ENCODE measurements at regions not wholly inside any gene's neighbourhood (a gene's known extent, or its start where the extent isn't known, plus 50 kb on each side); places are given as distances from the start of the nearest gene placed in this dataset.

DNA sequence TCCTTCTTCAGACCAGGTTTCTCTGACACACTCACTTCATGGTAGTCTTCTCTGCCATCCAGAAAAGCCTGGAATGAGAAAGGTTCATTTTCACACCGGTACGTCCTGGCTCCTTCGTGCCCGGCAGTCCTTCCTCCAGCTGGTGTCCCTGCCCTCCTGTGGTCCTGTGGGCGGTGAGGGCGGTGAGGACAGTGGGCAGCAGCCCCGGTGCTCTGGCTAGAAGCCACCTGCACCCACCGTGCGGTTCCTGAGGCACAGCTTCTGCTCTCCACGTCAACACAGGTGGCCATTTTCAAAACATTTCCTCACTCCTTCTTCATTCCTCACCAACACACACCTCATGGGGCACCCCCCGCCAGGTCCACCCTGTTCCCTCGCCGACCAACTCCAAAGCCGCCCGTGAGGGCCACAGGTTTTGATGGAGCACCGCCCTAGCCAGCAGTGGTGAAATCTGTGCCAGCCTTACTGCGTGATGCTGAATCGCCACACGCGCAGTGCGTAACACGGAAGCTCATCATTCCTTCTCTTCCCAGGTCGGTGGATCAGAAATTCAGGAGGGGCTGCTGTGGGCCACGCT, 251.4 kb upstream of the RNF32 start:
- TF ChIP-seq, protein P1, sequence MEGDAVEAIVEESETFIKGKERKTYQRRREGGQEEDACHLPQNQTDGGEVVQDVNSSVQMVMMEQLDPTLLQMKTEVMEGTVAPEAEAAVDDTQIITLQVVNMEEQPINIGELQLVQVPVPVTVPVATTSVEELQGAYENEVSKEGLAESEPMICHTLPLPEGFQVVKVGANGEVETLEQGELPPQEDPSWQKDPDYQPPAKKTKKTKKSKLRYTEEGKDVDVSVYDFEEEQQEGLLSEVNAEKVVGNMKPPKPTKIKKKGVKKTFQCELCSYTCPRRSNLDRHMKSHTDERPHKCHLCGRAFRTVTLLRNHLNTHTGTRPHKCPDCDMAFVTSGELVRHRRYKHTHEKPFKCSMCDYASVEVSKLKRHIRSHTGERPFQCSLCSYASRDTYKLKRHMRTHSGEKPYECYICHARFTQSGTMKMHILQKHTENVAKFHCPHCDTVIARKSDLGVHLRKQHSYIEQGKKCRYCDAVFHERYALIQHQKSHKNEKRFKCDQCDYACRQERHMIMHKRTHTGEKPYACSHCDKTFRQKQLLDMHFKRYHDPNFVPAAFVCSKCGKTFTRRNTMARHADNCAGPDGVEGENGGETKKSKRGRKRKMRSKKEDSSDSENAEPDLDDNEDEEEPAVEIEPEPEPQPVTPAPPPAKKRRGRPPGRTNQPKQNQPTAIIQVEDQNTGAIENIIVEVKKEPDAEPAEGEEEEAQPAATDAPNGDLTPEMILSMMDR (IDR thresholded peaks at IDR 0.05; ENCODE audit: insufficient read depth, low read length, poor library complexity, severe bottlenecking): no peak
- TF ChIP-seq EZH2phosphoT487 (conservative IDR thresholded peaks at IDR 0.05; ENCODE audit: low read length): no peak
